Upper lobe of left lung (tissue), 4 donors: ENCODE measurements at regions not wholly inside any gene's neighbourhood (a gene's known extent, or its start where the extent isn't known, plus 50 kb on each side); places are given as distances from the start of the nearest gene placed in this dataset.

Source experiments
- POLR2A ChIP-seq, 4 donors: fragments of 450-650 bp; IDR thresholded peaks; one replicate each; pipeline ENCODE4 v1.5.1; 2016 to 2017; ENCODE audit warnings: antibody characterized with exemption in 4 of 4, mild to moderate bottlenecking in 2 of 4
- TF ChIP-seq, protein P1 (sequence below), 6 experiments: fragments of 450-650 bp in 4 of 6; fragments of 200-600 bp in 2 of 6; sonication (generic) in 2 of 6; IDR thresholded peaks; one replicate each; pipeline ENCODE4 v1.5.1; 2016 to 2019; ENCODE audit warnings: antibody characterized with exemption in 6 of 6

DNA sequence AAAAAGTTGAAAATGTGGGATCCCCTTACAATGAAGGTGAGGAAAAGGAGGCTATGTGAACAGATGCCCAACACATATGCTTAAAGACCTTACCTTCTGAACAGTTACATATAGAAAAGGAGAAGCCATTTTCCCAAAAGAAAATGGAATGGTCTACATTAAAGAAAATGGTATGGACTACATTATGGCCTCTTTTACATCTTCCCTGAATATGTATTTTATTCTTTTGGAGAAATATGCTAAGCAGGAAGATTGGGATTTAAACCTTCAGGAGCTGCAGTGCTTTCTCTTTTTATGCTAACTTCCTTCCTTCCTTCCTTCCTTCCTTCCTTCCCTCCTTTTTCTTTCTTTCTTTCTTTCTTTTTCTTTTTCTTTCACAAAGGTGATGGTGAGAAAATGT is 155.4 kb downstream of the SEC23IP start:
- TF ChIP-seq, protein P1, sequence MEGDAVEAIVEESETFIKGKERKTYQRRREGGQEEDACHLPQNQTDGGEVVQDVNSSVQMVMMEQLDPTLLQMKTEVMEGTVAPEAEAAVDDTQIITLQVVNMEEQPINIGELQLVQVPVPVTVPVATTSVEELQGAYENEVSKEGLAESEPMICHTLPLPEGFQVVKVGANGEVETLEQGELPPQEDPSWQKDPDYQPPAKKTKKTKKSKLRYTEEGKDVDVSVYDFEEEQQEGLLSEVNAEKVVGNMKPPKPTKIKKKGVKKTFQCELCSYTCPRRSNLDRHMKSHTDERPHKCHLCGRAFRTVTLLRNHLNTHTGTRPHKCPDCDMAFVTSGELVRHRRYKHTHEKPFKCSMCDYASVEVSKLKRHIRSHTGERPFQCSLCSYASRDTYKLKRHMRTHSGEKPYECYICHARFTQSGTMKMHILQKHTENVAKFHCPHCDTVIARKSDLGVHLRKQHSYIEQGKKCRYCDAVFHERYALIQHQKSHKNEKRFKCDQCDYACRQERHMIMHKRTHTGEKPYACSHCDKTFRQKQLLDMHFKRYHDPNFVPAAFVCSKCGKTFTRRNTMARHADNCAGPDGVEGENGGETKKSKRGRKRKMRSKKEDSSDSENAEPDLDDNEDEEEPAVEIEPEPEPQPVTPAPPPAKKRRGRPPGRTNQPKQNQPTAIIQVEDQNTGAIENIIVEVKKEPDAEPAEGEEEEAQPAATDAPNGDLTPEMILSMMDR (IDR thresholded peaks at IDR 0.05): no peak
- no peak for TF ChIP-seq POLR2A (IDR thresholded peaks at IDR 0.05)
